CD4-positive, alpha-beta T cell treated with Interleukin-12 subunit alpha and Interleukin-12 subunit beta, for 1 hour (primary cell): ENCODE measurements at regions not wholly inside any gene's neighbourhood (a gene's known extent, or its start where the extent isn't known, plus 50 kb on each side); places are given as distances from the start of the nearest gene placed in this dataset.

Experiments
- DNase-seq: peaks from one replicate; pipeline ENCODE4 v3.0.0-alpha.2; 2020

DNA sequence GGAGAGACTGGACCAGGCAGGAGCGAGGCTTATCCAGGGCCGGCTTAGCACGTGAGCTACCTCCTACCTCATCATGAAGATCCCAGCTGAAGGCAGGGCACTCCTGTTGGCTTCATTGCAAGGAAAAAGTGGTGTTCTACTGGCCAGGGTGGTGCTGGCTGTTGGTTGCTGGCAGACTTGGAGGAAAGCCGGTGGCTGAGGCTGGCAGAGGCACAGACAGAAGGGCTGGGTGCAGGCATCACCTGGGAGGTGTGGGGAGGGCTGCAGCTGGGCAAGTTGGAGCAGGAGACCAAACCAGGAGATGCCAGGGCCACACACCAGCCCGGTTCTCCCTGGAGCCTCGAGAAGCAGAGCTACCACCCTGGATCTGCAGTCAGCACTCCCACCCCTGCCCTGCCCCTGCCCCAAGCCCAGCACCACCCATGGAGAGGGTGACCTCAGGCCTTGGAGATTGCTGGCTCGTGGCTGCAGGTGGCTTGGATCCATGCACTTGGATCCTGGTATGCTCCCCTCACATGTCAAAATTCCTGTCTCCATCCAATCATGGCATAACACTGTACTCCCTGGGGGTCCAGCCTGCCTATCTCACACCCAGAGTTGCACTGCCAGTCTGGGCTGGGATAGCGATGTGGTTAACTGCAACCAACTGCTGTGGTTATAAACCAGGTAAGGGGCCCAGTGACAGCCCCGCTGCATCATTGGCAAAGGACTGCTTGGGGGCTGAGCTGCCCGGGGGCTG lies 49.7 kb downstream of the GLI2 start:
- no peak for DNase-seq

GRCh38 chr2:120786038-120786960 lies 50.6 kb downstream of the GLI2 start:
- no peak for DNase-seq

DNA sequence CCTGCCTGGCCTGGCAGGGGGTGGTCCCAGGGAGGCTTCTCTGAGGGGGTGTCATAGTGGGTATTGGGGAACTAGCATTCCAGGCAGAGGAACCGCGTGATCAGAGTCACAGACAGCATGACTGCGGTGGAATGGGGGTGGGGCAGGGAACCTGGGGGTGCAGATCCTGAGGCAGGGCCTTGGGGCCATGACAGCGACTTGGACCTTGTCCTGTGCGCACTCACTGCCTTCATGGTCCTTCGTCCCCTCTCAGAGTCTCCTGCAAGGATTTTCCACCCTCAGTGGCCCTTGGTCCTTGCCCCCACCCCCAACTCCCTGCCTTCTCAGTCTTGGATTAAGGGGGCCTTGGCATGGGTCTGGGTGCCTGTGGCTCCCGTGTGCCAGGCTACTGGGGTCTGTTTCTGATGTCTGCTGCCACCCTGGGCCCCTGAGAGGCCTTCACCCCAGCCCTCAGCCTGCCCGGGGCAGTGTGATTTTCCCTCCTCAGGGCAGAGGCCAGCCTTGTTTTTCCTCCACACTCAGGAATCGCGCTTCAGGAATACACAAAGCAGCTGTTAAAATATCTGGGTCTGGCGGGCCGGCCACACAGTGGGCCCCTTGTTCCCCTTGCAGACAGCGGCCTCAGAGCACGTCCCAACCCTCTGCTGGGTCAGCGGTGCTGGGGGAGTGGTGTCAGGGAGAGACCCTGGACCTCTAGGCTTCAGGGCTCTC lies 51.6 kb downstream of the GLI2 start:
- DNase-seq: no peak

GRCh38 chr2:120787822-120788700 lies 52.4 kb downstream of the GLI2 start:
- no peak for DNase-seq

DNA sequence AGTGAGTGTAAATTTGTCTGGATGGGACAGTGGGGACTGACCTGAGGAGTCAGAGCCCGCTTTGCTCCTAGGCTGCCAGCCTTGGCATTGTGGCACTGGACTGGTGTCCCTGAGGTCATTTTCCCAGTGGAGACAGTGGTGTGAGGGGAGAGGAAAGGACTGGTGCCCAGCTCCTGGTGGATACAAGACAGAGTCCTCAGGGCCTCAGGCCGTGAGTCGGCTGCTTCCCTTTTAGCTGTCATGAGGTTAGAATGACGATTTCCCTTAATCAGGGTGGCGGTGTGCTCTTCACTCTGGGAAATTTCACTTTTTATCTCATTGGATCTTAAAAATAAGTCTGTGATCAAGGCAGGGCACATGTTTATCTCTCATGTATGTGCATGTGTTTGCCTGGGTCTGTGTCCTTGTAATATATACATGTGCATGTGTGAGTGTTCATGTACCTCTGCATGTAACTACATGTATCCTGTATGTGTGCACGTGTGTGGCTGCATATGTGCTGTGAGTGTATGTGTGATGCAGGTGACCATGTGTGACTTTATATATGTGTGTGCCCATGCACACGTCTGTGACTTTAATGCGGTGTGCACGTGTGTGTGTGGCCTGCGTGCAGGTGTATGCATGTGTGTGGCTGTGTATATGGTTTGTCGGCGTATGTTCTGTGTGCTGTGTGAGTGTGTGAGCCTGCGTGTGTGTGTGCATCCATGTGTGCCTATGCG lies 55.7 kb downstream of the GLI2 start:
- DNase-seq: no peak

DNA sequence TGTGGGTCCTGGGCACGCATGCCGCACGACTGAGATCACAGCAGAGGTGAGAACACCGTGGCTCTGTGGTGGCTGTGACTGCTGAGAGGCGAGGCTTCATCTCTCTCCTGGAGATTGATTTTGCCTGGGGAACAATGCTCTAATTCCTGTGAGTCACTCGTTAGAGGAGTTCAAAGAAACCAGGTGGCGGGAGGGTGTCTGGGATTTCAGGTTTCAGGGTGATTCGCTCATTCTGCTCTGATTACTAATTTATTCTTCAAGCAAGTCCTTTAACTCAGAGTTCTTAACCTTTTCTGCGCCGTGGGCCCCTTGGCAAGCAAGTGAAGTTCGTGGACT lies 56.3 kb downstream of the GLI2 start:
- no peak for DNase-seq

DNA sequence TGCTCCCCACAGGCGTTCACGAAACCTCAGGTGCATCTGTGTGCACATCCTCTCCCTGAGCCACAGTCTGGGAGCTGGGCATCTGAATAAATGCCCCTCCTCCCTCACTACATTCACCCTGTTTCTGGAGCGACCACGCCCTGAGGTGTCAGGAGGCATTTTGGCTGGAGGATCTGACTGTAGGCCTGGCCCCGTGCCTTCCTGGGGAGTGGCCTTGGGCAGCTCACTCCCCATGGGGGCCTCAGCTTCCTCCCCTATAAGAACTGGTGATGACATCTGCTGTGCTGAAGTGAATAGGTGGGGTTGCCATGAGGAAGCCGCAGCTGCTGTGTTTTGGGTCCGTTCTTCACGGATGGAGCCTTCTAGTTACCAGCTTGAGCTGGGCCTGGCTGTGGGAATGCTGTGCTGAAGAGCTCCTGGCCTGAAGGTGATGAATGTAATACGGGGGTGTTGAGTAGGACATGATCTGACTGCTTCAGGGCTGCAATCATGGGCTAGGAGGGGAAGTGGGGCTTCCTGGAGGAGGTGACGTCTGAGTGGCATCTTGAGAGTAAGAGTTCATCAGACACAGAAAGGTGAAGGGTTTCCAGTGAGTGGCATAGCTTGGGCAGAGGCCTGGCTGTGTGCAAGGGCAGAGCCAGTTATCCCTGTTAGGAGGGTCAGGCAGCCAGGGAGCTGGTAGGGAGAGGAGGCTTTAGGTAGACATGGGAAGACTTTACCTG lies 58.2 kb downstream of the GLI2 start:
- no peak for DNase-seq

GRCh38 chr2:120794716-120795115 lies 59.0 kb downstream of the GLI2 start:
- no peak for DNase-seq

GRCh38 chr2:120796094-120796493 lies 60.4 kb downstream of the GLI2 start:
- DNase-seq: no peak

- no peak for DNase-seq
Observed at GRCh38 chr2:120797421-120798221, 62.0 kb downstream of the GLI2 start.

- no peak for DNase-seq
Observed at GRCh38 chr2:120798567-120799247, 63.0 kb downstream of the GLI2 start.

DNA sequence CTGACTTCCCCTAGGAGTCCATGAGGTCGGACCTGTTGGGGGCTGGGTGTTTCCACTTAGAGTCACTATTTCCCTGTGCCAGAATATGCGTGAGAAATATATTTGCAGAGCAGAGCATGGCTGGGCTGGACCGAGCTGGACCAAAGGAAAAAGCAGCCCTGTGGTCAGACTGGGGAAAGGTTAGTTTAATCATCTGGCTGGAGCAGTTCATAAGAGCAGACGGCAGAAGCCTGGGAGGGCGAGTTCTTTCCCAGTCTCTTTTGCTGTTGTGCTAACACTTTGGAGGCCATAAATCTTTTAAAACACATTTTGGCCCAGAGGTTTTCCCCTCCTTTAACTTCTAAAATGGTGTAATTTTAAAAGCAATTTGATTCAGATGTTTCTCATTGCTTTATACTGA lies 66.5 kb downstream of the GLI2 start:
- no peak for DNase-seq

DNA sequence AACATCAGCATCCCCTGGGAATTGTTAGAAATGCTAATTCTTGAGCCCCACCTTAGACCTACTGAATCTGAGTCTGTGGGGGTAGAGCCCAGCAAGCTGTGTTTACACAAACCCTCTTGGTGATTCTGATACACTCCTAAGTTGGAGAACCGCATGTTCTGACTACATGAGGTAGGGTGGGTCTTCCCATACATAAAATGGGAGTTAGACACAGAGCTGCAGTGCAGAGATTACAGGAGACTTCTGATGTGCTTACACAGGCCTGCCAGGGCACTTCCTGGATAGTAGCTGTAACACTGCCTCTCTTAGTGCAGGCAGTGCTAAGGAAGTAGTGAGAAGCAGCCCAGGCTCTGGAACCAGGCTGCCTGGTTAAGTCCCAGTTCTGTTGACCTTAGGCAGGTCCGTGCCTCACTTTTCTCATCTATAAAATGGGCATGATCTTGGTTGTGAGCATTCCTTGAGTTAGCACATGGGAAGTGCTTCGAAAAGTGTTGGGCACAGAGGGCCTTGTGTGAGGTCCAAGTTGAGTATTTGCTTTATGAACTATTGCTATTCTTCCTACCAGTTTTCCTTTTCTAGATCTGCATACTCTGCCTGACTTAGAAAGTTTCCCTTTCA lies 67.3 kb downstream of the GLI2 start:
- no peak for DNase-seq

- DNase-seq: no peak
Observed at GRCh38 chr2:120803764-120804335, 68.2 kb downstream of the GLI2 start.

GRCh38 chr2:120804459-120804858 lies 68.8 kb downstream of the GLI2 start:
- DNase-seq: no peak

GRCh38 chr2:120805011-120805410 lies 69.3 kb downstream of the GLI2 start:
- no peak for DNase-seq

DNA sequence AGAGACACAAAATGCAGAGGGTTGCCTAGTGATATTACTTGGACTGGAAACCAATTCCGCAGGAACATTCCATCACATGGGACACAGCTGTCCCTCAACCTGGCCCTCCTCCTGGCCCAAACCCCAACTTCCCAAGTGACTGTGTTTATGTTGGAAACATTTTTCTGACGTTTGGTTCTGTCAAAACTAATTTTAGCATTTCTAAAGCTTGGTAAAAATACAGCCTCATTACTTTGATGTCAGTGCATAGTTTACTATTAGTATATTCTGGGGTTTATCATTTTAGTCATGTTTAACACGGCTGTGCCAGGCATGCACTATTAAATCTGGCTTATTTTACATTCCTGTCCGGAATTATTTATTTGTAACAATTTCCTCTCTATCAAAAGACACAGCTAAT lies 69.9 kb downstream of the GLI2 start:
- DNase-seq: no peak

DNA sequence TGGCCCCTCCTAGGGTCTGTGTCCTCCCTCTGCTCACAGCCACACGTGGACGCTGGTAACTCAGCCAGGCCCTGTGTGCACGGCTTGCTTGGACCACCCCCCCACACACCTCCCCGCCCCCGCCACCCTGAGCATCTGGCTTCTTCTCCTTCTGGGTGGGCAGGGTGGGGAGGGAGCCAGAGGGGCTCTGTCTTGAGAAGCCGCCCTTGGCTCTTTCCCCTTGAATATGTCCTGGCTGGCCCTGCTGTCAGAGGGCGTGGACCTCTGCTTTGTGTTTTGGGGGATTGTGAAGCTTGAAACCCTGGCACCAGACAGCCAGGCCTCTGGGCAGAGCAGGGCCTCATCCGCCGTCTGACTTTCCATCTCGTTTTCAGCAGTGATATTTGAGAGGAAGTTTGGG lies 72.1 kb downstream of the GLI2 start:
- no peak for DNase-seq

DNA sequence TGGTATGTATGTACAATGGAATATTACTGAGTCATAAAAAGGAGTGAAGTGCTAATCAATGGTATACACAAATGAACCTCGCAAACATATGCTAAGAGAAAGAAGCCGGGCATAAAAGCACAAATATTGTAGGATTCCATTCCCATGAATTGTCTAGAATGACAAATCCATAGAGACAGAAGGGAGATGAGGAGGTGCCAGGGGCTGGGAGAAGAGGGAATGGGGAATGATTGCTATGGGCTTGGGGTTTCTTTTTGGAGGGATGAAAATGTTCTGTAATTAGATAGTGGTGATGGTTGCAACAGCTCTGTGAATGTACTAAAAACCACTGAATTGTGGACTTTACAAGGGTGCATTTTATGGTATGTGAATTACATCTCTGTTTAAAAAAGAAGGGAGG lies 73.5 kb downstream of the GLI2 start:
- no peak for DNase-seq
